LNCaP clone FGC (cell line): ENCODE measurements at regions not wholly inside any gene's neighbourhood (a gene's known extent, or its start where the extent isn't known, plus 50 kb on each side); places are given as distances from the start of the nearest gene placed in this dataset.
A peak's percentile ranks its signal among the peaks of the same experiment; 100 is the strongest.

ENCODE experiments used
- DNase-seq: peaks from one replicate; pipeline ENCODE4 v3.0.0-alpha.2; 2011; ENCODE audit warnings: low read depth
- H3K4me3 ChIP-seq: 2 replicates; pipeline ENCODE4 v1.5.1; 2011; ENCODE audit warnings: mild to moderate bottlenecking, low read depth, low read length, control low read depth
- TF ChIP-seq, protein P1 (sequence below): IDR thresholded peaks from 2 replicates; pipeline ENCODE4 v1.5.1; 2012; ENCODE audit warnings: mild to moderate bottlenecking; ENCODE audit not compliant: control insufficient read depth, insufficient read depth; ENCODE audit errors: extremely low read depth

DNA sequence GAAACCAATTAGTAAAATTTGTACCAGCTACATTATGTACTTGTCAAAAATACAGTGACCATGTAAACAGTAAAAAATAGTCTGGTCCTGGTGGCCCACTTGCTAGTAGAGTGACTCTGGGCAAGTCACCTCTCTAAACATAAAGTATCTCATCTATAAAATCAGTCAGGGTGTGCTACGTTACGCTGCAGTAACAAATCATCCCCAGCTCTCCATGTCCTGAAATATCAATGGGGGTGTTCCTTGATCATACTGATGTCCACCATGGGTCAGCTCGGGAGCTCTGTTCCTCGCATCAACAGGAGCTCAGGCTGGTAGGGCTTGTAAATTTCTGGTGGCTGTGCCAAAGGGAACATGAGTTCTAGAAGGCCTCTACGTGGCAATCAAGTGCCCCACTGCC lies 268.6 kb downstream of the RAB28 start:
- no peak overlapping the region for H3K4me3 ChIP-seq
- TF ChIP-seq, protein P1, sequence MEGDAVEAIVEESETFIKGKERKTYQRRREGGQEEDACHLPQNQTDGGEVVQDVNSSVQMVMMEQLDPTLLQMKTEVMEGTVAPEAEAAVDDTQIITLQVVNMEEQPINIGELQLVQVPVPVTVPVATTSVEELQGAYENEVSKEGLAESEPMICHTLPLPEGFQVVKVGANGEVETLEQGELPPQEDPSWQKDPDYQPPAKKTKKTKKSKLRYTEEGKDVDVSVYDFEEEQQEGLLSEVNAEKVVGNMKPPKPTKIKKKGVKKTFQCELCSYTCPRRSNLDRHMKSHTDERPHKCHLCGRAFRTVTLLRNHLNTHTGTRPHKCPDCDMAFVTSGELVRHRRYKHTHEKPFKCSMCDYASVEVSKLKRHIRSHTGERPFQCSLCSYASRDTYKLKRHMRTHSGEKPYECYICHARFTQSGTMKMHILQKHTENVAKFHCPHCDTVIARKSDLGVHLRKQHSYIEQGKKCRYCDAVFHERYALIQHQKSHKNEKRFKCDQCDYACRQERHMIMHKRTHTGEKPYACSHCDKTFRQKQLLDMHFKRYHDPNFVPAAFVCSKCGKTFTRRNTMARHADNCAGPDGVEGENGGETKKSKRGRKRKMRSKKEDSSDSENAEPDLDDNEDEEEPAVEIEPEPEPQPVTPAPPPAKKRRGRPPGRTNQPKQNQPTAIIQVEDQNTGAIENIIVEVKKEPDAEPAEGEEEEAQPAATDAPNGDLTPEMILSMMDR: no peak
- no peak for DNase-seq

GRCh38 chr4:13212936-13213335 lies 271.2 kb downstream of the RAB28 start:
- no peak for DNase-seq
- no peak overlapping the region for H3K4me3 ChIP-seq
- TF ChIP-seq, protein P1: no peak

DNA sequence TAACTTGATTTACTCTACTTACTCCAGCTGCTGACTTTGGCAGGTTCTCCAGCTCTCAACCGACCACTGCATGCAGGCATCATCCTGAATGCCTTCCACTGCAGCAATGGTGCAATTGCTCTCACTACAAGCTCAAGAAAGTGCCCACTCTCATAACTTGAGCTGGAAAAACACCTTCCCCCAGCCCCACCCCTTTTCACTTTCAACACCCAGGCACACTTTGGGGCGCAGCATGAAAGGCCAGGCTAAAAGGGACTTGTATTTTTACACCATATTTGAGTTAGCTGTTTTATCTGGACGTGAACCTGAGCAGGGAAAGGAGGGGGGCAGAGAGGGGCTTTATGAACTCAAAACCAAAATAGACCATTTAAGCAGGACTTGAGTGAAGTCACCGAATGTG lies 274.5 kb downstream of the RAB28 start:
- TF ChIP-seq, protein P1: no peak
- no peak for DNase-seq
- no peak overlapping the region for H3K4me3 ChIP-seq

GRCh38 chr4:13208558-13209193 lies 275.5 kb downstream of the RAB28 start:
- DNase-seq: no peak

DNA sequence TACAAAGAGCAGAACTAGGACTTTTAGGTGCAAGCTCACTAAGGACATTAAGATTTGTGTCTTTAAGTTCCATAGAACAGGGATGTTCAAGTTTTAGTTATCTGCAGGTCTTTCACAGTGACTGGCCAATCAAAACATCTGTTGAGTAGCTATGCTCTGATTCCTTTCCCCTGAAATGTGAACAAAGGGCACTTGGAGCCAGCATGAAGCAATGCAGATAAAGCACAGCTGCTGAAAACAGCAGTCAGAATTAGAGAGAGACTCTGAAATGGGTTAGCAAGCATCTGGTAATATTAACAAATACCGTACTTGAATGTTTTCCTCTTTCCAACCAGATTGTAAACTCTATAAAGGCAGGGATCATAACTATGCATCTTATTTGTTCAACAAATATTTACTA lies 276.9 kb downstream of the RAB28 start:
- DNase-seq: peak; percentile 23
- TF ChIP-seq, protein P1: no peak
- H3K4me3 ChIP-seq: no peak overlapping the region

More at GRCh38 chr4:13208558-13209193, 275.5 kb downstream of the RAB28 start:
- TF ChIP-seq, protein P1: no peak
- no peak overlapping the region for H3K4me3 ChIP-seq

DNA sequence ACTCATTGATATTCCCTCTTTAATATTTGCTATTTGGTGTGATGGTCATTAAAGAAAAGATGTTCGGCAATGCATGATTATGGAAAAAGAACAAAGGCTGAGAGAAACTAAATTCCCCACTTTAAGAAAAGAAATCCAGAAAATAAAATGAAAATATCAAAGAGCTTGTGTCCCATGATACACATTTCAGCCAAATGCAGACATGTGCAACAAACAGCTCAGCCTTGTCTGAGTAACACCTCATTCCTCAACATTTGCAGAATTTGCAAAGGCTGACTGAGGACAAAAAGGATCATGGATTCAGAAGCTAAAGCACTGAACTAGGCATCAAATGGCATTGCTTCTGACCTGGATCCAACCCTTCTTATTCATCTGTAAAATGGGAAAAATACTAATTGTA lies 281.0 kb downstream of the RAB28 start:
- no peak for DNase-seq
- TF ChIP-seq, protein P1: no peak

DNA sequence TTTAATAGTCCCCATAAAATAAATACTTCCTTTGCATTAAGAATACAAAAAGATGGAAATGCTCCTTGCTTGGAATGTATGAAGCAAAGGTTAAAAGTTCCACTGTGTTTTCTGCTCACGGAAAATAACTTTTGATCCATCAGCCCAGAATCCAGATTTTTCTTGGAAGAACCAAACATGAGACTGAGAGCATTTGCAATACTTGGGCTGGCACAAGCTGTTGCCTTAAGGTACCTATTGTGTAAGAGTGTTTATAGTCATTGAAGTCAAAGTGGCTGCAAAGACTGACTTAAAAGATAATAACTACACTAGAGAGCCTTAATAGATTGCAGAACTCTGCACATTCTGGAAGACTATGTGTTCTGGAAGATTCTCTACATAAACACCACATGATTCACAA lies 281.4 kb downstream of the RAB28 start:
- no peak overlapping the region for H3K4me3 ChIP-seq
- TF ChIP-seq, protein P1: no peak
- DNase-seq: no peak

More for the DNA sequence above, 281.0 kb downstream of the RAB28 start:
- H3K4me3 ChIP-seq: no peak overlapping the region
